ENCODE measurements at regions not wholly inside any gene's neighbourhood (a gene's known extent, or its start where the extent isn't known, plus 50 kb on each side); places are given as distances from the start of the nearest gene placed in this dataset.

DNA sequence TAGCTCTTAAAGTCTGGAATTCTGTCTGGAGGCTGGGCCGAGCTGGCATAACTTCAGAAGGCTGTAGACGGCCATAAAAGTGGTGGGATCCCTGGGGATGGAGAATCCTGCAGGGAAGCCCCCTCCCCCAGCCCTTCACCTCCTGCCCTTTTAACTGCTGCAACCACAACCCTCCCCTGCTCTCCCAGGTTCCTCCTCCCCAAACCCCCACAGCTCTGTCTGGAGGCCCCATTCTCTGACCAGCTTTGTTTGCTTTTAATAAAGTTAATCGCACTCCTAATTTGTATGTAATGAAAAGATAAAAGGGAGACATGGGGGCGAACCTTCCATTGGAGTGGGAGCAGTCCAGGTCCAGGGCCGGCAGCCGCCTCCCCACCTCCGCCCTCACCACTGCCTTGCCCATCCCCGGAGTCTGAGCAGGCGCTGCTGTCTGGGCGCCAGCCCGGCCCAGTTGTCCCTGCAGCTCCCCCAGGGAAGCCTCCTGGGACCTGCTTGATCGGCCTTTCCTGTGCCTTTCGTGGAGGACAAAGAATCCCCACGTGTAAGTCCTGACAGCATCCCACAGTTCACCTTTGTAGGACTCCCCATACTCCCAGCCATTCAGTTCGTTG lies 84.3 kb downstream of the PJA1 start:
- H3K27ac Mint-ChIP-seq = no peak overlapping the region
- no peaks in the 10 kb centered on the region for H3K4me1 Mint-ChIP-seq (ENCODE audit: low read depth)
- CTCF ChIA-PET = no interaction called here
- no peaks in the 10 kb centered on the region for H3K9me3 Mint-ChIP-seq
- H3K36me3 Mint-ChIP-seq = no peaks in the 10 kb centered on the region
- no peaks in the 10 kb centered on the region for H3K27me3 Mint-ChIP-seq
- H3K4me3 Mint-ChIP-seq = no peak overlapping the region
- intact Hi-C loops (cut with micrococcal nuclease) = no loop called here
- no peak for DNase-seq
- POLR2A ChIA-PET = no interaction called here

- intact Hi-C loops (cut with micrococcal nuclease) = no loop called here
- no peak overlapping the region for H3K27ac Mint-ChIP-seq
- no peaks in the 10 kb centered on the region for H3K4me1 Mint-ChIP-seq (ENCODE audit: low read depth)
- ChIA-PET CTCF (interaction anchor here (0.7 kb wide), 1 partner anchor 22 kb away, joined by 6 read pairs; no protein-coding TSS in a partner anchor), POLR2A (no interaction called here)
- no peaks in the 10 kb centered on the region for H3K36me3 Mint-ChIP-seq
- no peak overlapping the region for H3K4me3 Mint-ChIP-seq
- no peaks in the 10 kb centered on the region for H3K27me3 Mint-ChIP-seq
- no peak for DNase-seq
- no peaks in the 10 kb centered on the region for H3K9me3 Mint-ChIP-seq
Observed at GRCh38 chrX:69079268-69079667, 86.0 kb downstream of the PJA1 start.

DNA sequence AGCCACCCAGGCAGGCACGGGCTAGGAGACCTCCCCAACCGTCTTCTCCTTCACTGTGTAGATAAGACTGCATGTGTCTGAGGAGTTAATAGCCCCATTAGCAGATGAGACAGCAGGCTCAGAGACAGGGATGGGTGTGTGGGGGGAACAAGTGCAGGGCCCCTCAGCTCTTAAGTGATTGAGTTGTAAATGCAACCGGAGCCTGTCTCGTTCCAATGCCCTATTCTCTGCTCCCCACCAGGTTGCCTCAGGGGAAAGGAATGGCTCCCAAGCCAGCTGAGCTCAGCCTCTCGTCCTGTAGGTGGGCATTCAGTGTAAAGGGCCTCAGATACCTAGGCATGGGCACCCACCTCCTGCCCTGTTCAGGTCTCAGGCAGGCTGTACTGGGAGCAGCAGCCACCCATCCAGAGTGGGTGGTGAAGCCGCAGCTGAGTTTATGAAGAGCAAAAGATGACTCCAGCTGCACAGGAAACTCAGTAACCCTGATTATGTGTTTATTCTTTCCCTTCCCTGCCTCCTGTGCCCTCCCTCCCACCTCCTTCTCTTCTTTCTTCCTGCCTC lies 87.3 kb downstream of the PJA1 start:
- DNase-seq = no peak
- POLR2A ChIA-PET = no interaction called here
- Mint-ChIP-seq H3K4me1 (ENCODE audit: low read depth) (no peaks in the 10 kb centered on the region), H3K4me3 (no peak overlapping the region), H3K27me3 (no peaks in the 10 kb centered on the region), H3K9me3 (no peaks in the 10 kb centered on the region), H3K36me3 (no peaks in the 10 kb centered on the region), H3K27ac (no peak overlapping the region)
- CTCF ChIA-PET = no interaction called here
- intact Hi-C loops (cut with micrococcal nuclease) = no loop called here

- H3K27me3 Mint-ChIP-seq = no peaks in the 10 kb centered on the region
- POLR2A ChIA-PET = no interaction called here
- no peak for DNase-seq
- no peak overlapping the region for H3K4me3 Mint-ChIP-seq
- CTCF ChIA-PET = no interaction called here
- no peaks in the 10 kb centered on the region for H3K36me3 Mint-ChIP-seq
- no peaks in the 10 kb centered on the region for H3K4me1 Mint-ChIP-seq (ENCODE audit: low read depth)
- no peaks in the 10 kb centered on the region for H3K9me3 Mint-ChIP-seq
- intact Hi-C loops (cut with micrococcal nuclease) = no loop called here
- no peak overlapping the region for H3K27ac Mint-ChIP-seq
Observed at GRCh38 chrX:69076088-69076487, 89.2 kb downstream of the PJA1 start.

DNA sequence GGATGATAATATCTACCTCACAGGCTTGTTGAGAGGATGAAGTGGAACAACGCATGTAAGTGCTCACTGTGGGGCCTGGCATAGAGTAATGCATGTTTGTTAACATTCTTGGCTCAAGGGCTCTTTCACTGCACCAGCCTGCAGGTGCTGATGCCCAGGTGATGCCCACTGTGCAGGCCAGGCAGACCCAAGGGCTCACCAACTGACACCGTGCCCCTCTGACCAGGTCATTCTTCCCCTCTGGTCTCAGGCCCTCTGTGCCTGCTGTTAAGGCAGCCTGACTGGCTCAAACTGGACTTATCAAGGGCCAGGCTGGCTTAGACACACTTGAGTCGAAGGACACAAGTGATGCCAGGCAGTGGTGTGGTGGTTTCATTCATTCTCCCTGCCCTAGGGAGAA lies 90.5 kb downstream of the PJA1 start:
- no peaks in the 10 kb centered on the region for H3K27me3 Mint-ChIP-seq
- ChIA-PET POLR2A (no interaction called here), CTCF (no interaction called here)
- no peak overlapping the region for H3K27ac Mint-ChIP-seq
- H3K4me1 Mint-ChIP-seq (ENCODE audit: low read depth) = no peaks in the 10 kb centered on the region
- no peak overlapping the region for H3K4me3 Mint-ChIP-seq
- H3K9me3 Mint-ChIP-seq = no peaks in the 10 kb centered on the region
- intact Hi-C loops (cut with micrococcal nuclease) = no loop called here
- no peaks in the 10 kb centered on the region for H3K36me3 Mint-ChIP-seq
- no peak for DNase-seq

DNA sequence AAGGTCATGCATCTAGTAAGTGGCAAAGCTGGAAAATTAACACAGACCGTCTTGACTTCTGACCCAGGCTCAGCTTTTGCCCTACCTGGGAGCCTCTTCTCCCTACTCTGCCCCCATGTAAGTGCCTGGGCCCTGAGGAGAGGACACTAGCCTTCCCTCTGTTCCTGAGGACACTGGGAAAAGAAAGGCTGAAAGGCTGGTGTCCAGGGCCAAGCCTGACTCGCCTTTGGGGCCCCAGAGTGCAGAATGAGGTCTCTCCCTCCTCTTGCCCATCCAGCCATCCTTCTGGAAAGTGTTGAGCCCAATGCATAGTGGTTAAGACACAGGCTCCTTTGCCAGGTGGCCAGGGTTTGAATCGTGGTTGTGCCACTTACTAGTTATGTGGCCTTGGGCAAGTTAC lies 91.5 kb downstream of the PJA1 start:
- POLR2A ChIA-PET = no interaction called here
- H3K36me3 Mint-ChIP-seq = no peaks in the 10 kb centered on the region
- CTCF ChIA-PET = no interaction called here

GRCh38 chrX:69073241-69073640 lies 92.0 kb downstream of the PJA1 start:
- ChIA-PET CTCF (no interaction called here), POLR2A (no interaction called here)
- no peaks in the 10 kb centered on the region for H3K27me3 Mint-ChIP-seq
- intact Hi-C loops (cut with micrococcal nuclease) = no loop called here
- H3K27ac Mint-ChIP-seq = no peak overlapping the region
- no peaks in the 10 kb centered on the region for H3K4me1 Mint-ChIP-seq (ENCODE audit: low read depth)
- DNase-seq = no peak
- H3K36me3 Mint-ChIP-seq = no peaks in the 10 kb centered on the region
- no peaks in the 10 kb centered on the region for H3K9me3 Mint-ChIP-seq
- H3K4me3 Mint-ChIP-seq = no peak overlapping the region

More for the DNA sequence above, 91.5 kb downstream of the PJA1 start:
- H3K9me3 Mint-ChIP-seq = no peaks in the 10 kb centered on the region
- no peak for DNase-seq
- no peak overlapping the region for H3K4me3 Mint-ChIP-seq
- no peak overlapping the region for H3K27ac Mint-ChIP-seq
- intact Hi-C loops (cut with micrococcal nuclease) = no loop called here
- no peaks in the 10 kb centered on the region for H3K4me1 Mint-ChIP-seq (ENCODE audit: low read depth)
- no peaks in the 10 kb centered on the region for H3K27me3 Mint-ChIP-seq

- H3K27ac Mint-ChIP-seq = no peak overlapping the region
- ChIA-PET CTCF (no interaction called here), POLR2A (no interaction called here)
- H3K9me3 Mint-ChIP-seq = no peaks in the 10 kb centered on the region
- no peaks in the 10 kb centered on the region for H3K27me3 Mint-ChIP-seq
- H3K36me3 Mint-ChIP-seq = no peaks in the 10 kb centered on the region
- no peaks in the 10 kb centered on the region for H3K4me1 Mint-ChIP-seq (ENCODE audit: low read depth)
- DNase-seq = no peak
- intact Hi-C loops (cut with micrococcal nuclease) = no loop called here
- no peak overlapping the region for H3K4me3 Mint-ChIP-seq
Observed at GRCh38 chrX:69072486-69073006, 92.7 kb downstream of the PJA1 start.

- POLR2A ChIA-PET = no interaction called here
- Mint-ChIP-seq H3K27ac (no peak overlapping the region), H3K4me3 (no peak overlapping the region), H3K36me3 (no peaks in the 10 kb centered on the region), H3K9me3 (no peaks in the 10 kb centered on the region), H3K4me1 (ENCODE audit: low read depth) (no peaks in the 10 kb centered on the region), H3K27me3 (no peaks in the 10 kb centered on the region)
- DNase-seq = no peak
- CTCF ChIA-PET = no interaction called here
- intact Hi-C loops (cut with micrococcal nuclease) = no loop called here
Observed at GRCh38 chrX:69070949-69071650, 94.2 kb downstream of the PJA1 start.

DNA sequence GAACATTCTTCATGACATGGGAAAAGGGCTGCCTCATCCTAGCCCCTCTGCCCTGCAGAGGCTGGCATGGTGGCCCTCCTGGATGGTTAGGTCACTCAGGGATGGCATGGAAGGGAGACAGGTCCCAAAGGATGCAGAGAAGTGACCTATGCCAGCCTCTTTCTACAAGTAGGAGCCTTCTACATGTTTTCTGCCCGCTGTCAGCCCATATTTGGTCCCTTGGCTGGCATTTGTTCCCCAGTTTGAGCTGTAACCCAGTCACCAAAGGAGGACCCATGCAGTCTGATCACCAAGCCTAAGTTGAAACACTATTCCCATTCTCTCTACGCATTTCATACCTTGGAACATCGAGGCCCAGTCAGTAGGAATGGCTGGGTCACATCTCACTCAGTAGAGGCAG lies 95.4 kb downstream of the PJA1 start:
- intact Hi-C loops (cut with micrococcal nuclease) = no loop called here
- POLR2A ChIA-PET = no interaction called here
- no peaks in the 10 kb centered on the region for H3K4me1 Mint-ChIP-seq (ENCODE audit: low read depth)
- no peaks in the 10 kb centered on the region for H3K36me3 Mint-ChIP-seq
- H3K27me3 Mint-ChIP-seq = no peaks in the 10 kb centered on the region
- no peak overlapping the region for H3K4me3 Mint-ChIP-seq
- H3K9me3 Mint-ChIP-seq = no peaks in the 10 kb centered on the region
- H3K27ac Mint-ChIP-seq = no peak overlapping the region
- DNase-seq = no peak
- CTCF ChIA-PET = no interaction called here

DNA sequence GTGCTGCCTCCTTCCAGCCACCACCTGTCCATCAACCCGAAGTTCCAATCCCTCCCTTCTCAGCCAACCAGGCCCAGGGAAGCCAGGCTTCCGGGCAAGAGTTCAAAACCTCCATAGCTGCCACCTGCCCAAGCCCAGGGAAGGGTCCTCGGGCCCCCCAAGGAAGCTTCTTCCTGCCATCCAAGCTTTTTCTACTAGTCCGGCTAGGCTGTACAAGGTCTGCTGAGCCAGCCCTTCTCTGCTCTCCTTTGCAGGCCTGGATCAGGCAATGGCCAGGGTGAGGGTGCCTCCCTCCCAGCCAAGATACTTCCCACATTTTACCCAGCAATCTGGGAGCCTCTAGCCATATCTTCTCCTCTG lies 96.2 kb downstream of the PJA1 start:
- ChIA-PET CTCF (no interaction called here), POLR2A (no interaction called here)
- Mint-ChIP-seq H3K36me3 (no peaks in the 10 kb centered on the region), H3K27me3 (no peaks in the 10 kb centered on the region), H3K4me1 (ENCODE audit: low read depth) (no peaks in the 10 kb centered on the region), H3K27ac (no peak overlapping the region), H3K4me3 (no peak overlapping the region), H3K9me3 (no peaks in the 10 kb centered on the region)
- DNase-seq = no peak
- intact Hi-C loops (cut with micrococcal nuclease) = no loop called here

- CTCF ChIA-PET = no interaction called here
Observed at GRCh38 chrX:69068301-69069085, 96.8 kb downstream of the PJA1 start.

More at GRCh38 chrX:69068301-69069085, 96.8 kb downstream of the PJA1 start:
- Mint-ChIP-seq H3K27me3 (no peaks in the 10 kb centered on the region), H3K9me3 (no peaks in the 10 kb centered on the region), H3K36me3 (no peaks in the 10 kb centered on the region), H3K27ac (no peak overlapping the region), H3K4me1 (ENCODE audit: low read depth) (no peaks in the 10 kb centered on the region), H3K4me3 (no peak overlapping the region)
- DNase-seq = no peak
- intact Hi-C loops (cut with micrococcal nuclease) = no loop called here
- POLR2A ChIA-PET = no interaction called here
